HepG2 (cell line): ENCODE measurements at regions not wholly inside any gene's neighbourhood (a gene's known extent, or its start where the extent isn't known, plus 50 kb on each side); places are given as distances from the start of the nearest gene placed in this dataset.
"Not testable (repeated sequence)": the region's sequence is repeated elsewhere in the genome, so short reads cannot be mapped to it uniquely, and the experiment has no call there.

ENCODE experiments used
- ATAC-seq: fragments of 200-7000 bp; cut with Tn5 transposase; 3 replicates; pipeline ENCODE4 v1.9.1; 2020; ENCODE audit warnings: mild to moderate bottlenecking, moderate library complexity
- BruUV-seq: library from RNA; stranded (reverse); fragments of 400-500 nt; replicated peaks from 2 replicates; lab custom pipeline; 2021; lab: Mats Ljungman, UMichigan
- CTCF ChIA-PET: fragments of 300-600 bp; formaldehyde crosslinking; extraction: SDS; loops from one replicate; lab custom pipeline; 2021; ENCODE audit warnings: low total read pairs, inconsistent platforms, low intra/inter-chr PET ratio; lab: Yijun Ruan, JAX
- POLR2A ChIA-PET: fragments of 350-600 bp; sonication (Branson Sonifier 250); formaldehyde crosslinking; loops from one replicate; lab custom pipeline; 2020; ENCODE audit warnings: antibody characterized with exemption, inconsistent platforms; lab: Yijun Ruan, JAX
- DNase-seq: peaks from one replicate; pipeline ENCODE4 v3.0.0-alpha.2; 2015; ENCODE audit warnings: low spot score
- FAIRE-seq: peaks from 3 replicates; lab custom pipeline; 2011; peaks lifted over from hg19 to GRCh38; lab: Jason Lieb, UNC
- H2AFZ ChIP-seq: one replicate; pipeline ENCODE4 v1.6.1; 2011; ENCODE audit warnings: low read length, inconsistent platforms
- H3K27ac ChIP-seq: fragments of 300-600 bp; 3 replicates; pipeline ENCODE4 v1.8.0; 2011; ENCODE audit warnings: mixed run types, mild to moderate bottlenecking, mixed read lengths, low read length, inconsistent platforms; ENCODE audit not compliant: insufficient read depth; ENCODE audit errors: extremely low read length
- H3K27me3 ChIP-seq, 2 experiments: fragments of 200-600 bp in 1 of 2; 2 replicates in 1 of 2; 3 replicates in 1 of 2; pipeline versions ENCODE4 v1.6.0 to v1.8.0; 2011; ENCODE audit warnings: low read length in 2 of 2, mild to moderate bottlenecking in 2 of 2, moderate library complexity in 2 of 2, inconsistent platforms in 1 of 2; ENCODE audit not compliant: insufficient read depth in 2 of 2, control insufficient read depth in 1 of 2
- H3K36me3 ChIP-seq, 2 experiments: fragments of 200-600 bp in 1 of 2; replicated peaks in 1 of 2; 2 replicates in 1 of 2; 3 replicates in 1 of 2; pipeline versions ENCODE4 v1.5.1 to v1.8.0; 2011; ENCODE audit warnings: low read length in 2 of 2, inconsistent platforms in 1 of 2; ENCODE audit not compliant: insufficient read depth in 2 of 2, control insufficient read depth in 1 of 2
- H3K4me1 ChIP-seq: 2 replicates; pipeline ENCODE4 v1.5.1; 2012; ENCODE audit warnings: low read length, inconsistent platforms; ENCODE audit not compliant: insufficient read depth
- H3K4me2 ChIP-seq: 2 replicates; pipeline ENCODE4 v1.6.0; 2011; ENCODE audit warnings: low read depth, low read length, inconsistent platforms
- H3K4me3 ChIP-seq, 3 experiments: fragments of 200-600 bp in 1 of 3; sonication (generic), shearing (Covaris generic) in 1 of 3; replicated peaks in 1 of 3; 2 replicates each; pipeline ENCODE4 v1.5.1; 2011 to 2016; ENCODE audit warnings: low read length in 3 of 3, inconsistent platforms in 2 of 3, low read depth in 2 of 3, mild to moderate bottlenecking in 2 of 3, control low read depth in 1 of 3, mixed read lengths in 1 of 3; ENCODE audit not compliant: insufficient read depth in 1 of 3
- H3K79me2 ChIP-seq: one replicate; pipeline ENCODE4 v1.6.1; 2011; ENCODE audit warnings: low read length, inconsistent platforms; ENCODE audit not compliant: insufficient read depth
- H3K9ac ChIP-seq: 2 replicates; pipeline ENCODE4 v1.6.0; 2011; ENCODE audit warnings: mild to moderate bottlenecking, low read depth, low read length, inconsistent platforms; ENCODE audit not compliant: insufficient read depth
- H3K9me3 ChIP-seq: 2 replicates; pipeline ENCODE4 v1.5.1; 2012; ENCODE audit warnings: mild to moderate bottlenecking, low read length
- H4K20me1 ChIP-seq: 2 replicates; pipeline ENCODE4 v1.6.0; 2011; ENCODE audit warnings: inconsistent platforms, mild to moderate bottlenecking, low read length, moderate library complexity; ENCODE audit not compliant: insufficient read depth
- MAFF ChIP-seq: IDR thresholded peaks from 2 replicates; pipeline ENCODE4 v1.6.1; 2011; ENCODE audit warnings: low read depth, low read length, improper control_type of control experiment
- SMARCC2 ChIP-seq: fragments of 450-650 bp; IDR thresholded peaks from 2 replicates; pipeline ENCODE4 v1.6.1; 2017; ENCODE audit warnings: antibody characterized with exemption, mild to moderate bottlenecking
- WGBS: methylation state at CpG from one replicate; pipeline ENCODE4 v1.1.6; 2017; ENCODE audit warnings: low lambda C conversion rate; 5-methylcytosine and 5-hydroxymethylcytosine counted together
- in situ Hi-C: cut with HindIII; loops from 2 replicates; pipeline ENCODE4 v1.10.0; 2017; ENCODE audit warnings: low pct_unique_long_range_greater_than_20kb; ENCODE audit not compliant: extremely low pct_ligation_motif_present
- intact Hi-C: fragments of 100-400 bp; cut with micrococcal nuclease; formaldehyde crosslinking; loops from one replicate; pipeline ENCODE4 v1.10.0; 2022; ENCODE audit not compliant: unreplicated experiment
- TF ChIP-seq, protein P1 (sequence below), 2 experiments: fragments of 450-650 bp in 1 of 2; sonication (generic) in 1 of 2; formaldehyde crosslinking in 1 of 2; IDR thresholded peaks; 2 replicates each; pipeline versions ENCODE4 v1.6.1 to v1.8.0; 2016 to 2022; ENCODE audit warnings: antibody characterized with exemption in 1 of 2, mild to moderate bottlenecking in 1 of 2, missing genetic modification reagents in 1 of 2

DNA sequence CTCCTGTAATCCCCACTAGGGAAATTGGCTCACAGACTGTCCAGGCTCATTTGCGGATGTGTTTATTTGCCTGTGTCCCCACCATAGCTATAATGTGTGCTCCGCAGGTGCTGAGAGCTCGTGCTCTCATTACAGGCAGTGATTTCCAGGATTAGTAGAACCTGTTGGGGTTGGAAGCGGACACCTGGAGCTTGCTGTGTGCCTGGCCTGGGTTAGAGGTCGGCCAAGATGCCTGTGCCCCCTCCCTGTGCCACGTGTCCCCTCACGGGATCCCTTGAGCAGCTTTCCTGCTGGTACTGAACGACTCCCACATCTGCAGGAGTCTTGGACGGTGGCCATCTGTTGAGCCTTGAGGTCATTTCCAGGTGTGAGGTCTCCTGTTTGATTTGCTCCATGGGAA is 52.7 kb upstream of the TAMM41 start:
- BruUV-seq, result not testable (repeated sequence)

DNA sequence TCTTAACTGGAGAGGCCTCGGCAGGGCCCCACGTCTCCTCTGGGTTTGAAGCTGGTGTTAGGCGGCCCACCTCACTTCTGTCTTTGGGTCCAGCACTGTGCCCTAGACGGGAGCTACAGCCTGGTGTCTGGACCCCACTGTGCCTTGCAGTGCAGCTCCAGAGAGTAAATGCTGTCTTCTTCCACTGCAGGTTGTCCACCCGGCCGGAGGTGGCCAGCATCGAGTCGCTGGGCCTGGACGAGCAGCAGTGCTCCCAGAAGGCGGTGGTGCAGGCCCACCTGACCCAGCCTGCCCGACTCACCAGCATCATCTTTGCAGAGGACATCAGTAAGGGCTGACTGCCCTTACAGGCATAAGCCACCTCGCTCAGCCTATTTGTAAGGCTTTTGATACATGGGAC is 53.1 kb upstream of the TAMM41 start:
- H3K79me2 ChIP-seq, result no peaks in the 10 kb centered on the region
- TF ChIP-seq, protein P1, sequence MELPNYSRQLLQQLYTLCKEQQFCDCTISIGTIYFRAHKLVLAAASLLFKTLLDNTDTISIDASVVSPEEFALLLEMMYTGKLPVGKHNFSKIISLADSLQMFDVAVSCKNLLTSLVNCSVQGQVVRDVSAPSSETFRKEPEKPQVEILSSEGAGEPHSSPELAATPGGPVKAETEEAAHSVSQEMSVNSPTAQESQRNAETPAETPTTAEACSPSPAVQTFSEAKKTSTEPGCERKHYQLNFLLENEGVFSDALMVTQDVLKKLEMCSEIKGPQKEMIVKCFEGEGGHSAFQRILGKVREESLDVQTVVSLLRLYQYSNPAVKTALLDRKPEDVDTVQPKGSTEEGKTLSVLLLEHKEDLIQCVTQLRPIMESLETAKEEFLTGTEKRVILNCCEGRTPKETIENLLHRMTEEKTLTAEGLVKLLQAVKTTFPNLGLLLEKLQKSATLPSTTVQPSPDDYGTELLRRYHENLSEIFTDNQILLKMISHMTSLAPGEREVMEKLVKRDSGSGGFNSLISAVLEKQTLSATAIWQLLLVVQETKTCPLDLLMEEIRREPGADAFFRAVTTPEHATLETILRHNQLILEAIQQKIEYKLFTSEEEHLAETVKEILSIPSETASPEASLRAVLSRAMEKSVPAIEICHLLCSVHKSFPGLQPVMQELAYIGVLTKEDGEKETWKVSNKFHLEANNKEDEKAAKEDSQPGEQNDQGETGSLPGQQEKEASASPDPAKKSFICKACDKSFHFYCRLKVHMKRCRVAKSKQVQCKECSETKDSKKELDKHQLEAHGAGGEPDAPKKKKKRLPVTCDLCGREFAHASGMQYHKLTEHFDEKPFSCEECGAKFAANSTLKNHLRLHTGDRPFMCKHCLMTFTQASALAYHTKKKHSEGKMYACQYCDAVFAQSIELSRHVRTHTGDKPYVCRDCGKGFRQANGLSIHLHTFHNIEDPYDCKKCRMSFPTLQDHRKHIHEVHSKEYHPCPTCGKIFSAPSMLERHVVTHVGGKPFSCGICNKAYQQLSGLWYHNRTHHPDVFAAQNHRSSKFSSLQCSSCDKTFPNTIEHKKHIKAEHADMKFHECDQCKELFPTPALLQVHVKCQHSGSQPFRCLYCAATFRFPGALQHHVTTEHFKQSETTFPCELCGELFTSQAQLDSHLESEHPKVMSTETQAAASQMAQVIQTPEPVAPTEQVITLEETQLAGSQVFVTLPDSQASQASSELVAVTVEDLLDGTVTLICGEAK (IDR thresholded peaks at IDR 0.05), result no peak
- TF ChIP-seq, protein P1 (CRISPR knock-in tag; IDR thresholded peaks at IDR 0.05), result no peak
- TF ChIP-seq SMARCC2 (no peak), MAFF (no peak)
- in situ Hi-C loops, result loop anchor here (5.0 kb wide), 1 partner anchor 1492 kb away; no protein-coding TSS in a partner anchor

More for the DNA sequence above, 52.7 kb upstream of the TAMM41 start:
- intact Hi-C loops, CTCF ChIA-PET, H3K9ac ChIP-seq, POLR2A ChIA-PET, H3K79me2 ChIP-seq, H3K4me1 ChIP-seq, H4K20me1 ChIP-seq, H3K36me3 ChIP-seq, DNase-seq, H3K27ac ChIP-seq, H3K9me3 ChIP-seq, H2AFZ ChIP-seq, ATAC-seq, FAIRE-seq, in situ Hi-C loops, H3K4me3 ChIP-seq, H3K4me2 ChIP-seq: not testable (repeated sequence)
- H3K27me3 ChIP-seq, result peaks cover 0 to 13% of the 10 kb centered on the region in 2 experiments; a peak in 2 of 5 replicates
- 40% methylated on average over 4 of the region's 9 CpGs for WGBS

More for the DNA sequence above, 53.1 kb upstream of the TAMM41 start:
- Histone ChIP-seq H2AFZ (no peak overlapping the region), H3K27ac (no peak overlapping the region), H3K4me2 (no peak overlapping the region), H3K9me3 (no peaks in the 10 kb centered on the region), H3K4me1 (no peaks in the 10 kb centered on the region), H3K27me3 (peaks cover 0 to 13% of the 10 kb centered on the region in 2 experiments; a peak in 2 of 5 replicates), H3K9ac (no peak overlapping the region), H3K36me3 (no peaks in the 10 kb centered on the region), H4K20me1 (no peaks in the 10 kb centered on the region), H3K4me3 (no peak overlapping the region)
- DNase-seq (no peak), FAIRE-seq (no peak), ATAC-seq (peak; percentile 57)
- intact Hi-C loops, result no loop called here
- ChIA-PET POLR2A (no interaction called here), CTCF (no interaction called here)
- WGBS, result 23% methylated on average over 9 of the region's 12 CpGs
- BruUV-seq, result no TSS peak
